Psoas muscle (tissue), 7 donors: ENCODE measurements at regions not wholly inside any gene's neighbourhood (a gene's known extent, or its start where the extent isn't known, plus 50 kb on each side); places are given as distances from the start of the nearest gene placed in this dataset.

Experiments used
- ATAC-seq, 4 donors: fragments of 200-7000 bp; cut with Tn5 transposase; one replicate each; pipeline ENCODE4 v1.9.1; 2020; ENCODE audit warnings: moderate library complexity in 3 of 4, mild to moderate bottlenecking in 2 of 4
- DNase-seq, 2 donors: peaks; one replicate each; pipeline ENCODE4 v3.0.0-alpha.2; 2020
- H3K27ac ChIP-seq: fragments of 200-600 bp; one replicate; pipeline ENCODE4 v1.8.0; 2022
- H3K27me3 ChIP-seq, 3 donors: fragments of 200-600 bp in 1 of 3; one replicate each; pipeline versions ENCODE4 v1.6.1 to v1.8.0; 2013 to 2022; ENCODE audit warnings: low read length in 2 of 3, mild to moderate bottlenecking in 2 of 3, moderate library complexity in 1 of 3; ENCODE audit not compliant: insufficient read depth in 3 of 3
- H3K36me3 ChIP-seq, 2 donors: fragments of 200-600 bp in 1 of 2; one replicate each; pipeline versions ENCODE4 v1.6.1 to v1.8.0; 2013 to 2022; ENCODE audit warnings: low read depth in 1 of 2, mild to moderate bottlenecking in 1 of 2, moderate library complexity in 1 of 2; ENCODE audit not compliant: insufficient read depth in 1 of 2
- H3K4me1 ChIP-seq: fragments of 200-600 bp; one replicate; pipeline ENCODE4 v1.8.0; 2022
- H3K4me3 ChIP-seq: fragments of 200-600 bp; one replicate; pipeline ENCODE4 v1.8.0; 2022; ENCODE audit warnings: mild to moderate bottlenecking
- H3K9me3 ChIP-seq: fragments of 200-600 bp; one replicate; pipeline ENCODE4 v1.8.0; 2022
- CTCF ChIP-seq: fragments of 200-600 bp; IDR thresholded peaks from one replicate; pipeline ENCODE4 v1.8.0; 2022; ENCODE audit warnings: antibody characterized with exemption
- WGBS, 3 donors: extraction: QIAGEN DNeasy Blood & Tissue Kit; methylation state at CpG; one replicate each; pipeline versions ENCODE4 v1.1.6 to v1.1.7; 2013; 5-methylcytosine and 5-hydroxymethylcytosine counted together
- intact Hi-C, 2 donors: fragments of 100-400 bp; cut with DNase I; formaldehyde crosslinking; loops; one replicate each; pipeline versions ENCODE4 v1.11.0 to v1.14.2; 2022
- donor health status: healthy with polysubstance abuse.
- donor health status: DM: no; HTN: no; CAD: no; lungs with moderate emphysema.
- donor health status: Bipolar disorder and iron deficiency.
- donor health status: healthy.
- donor health status: DM: yes; HTN: yes; CAD: no.
- donor health status: DM: no; HTN: no; CAD: no.
- donor health status: DM: yes; HTN: yes; CAD: no.

GRCh38 chr10:4683838-4684237 is 142.2 kb upstream of the AKR1E2 start:
- no peak for TF ChIP-seq CTCF
- no peaks in the 10 kb centered on the region for H3K36me3 ChIP-seq
- H3K27ac ChIP-seq, result no peak overlapping the region
- DNase-seq (no peak), ATAC-seq (peak in 1 of 4 donors; percentile 17)
- H3K4me3 ChIP-seq, result no peak overlapping the region
- H3K4me1 ChIP-seq, result peaks cover 19% of the 10 kb centered on the region
- no peaks in the 10 kb centered on the region for H3K27me3 ChIP-seq
- intact Hi-C loops, result no loop called here
- no peaks in the 10 kb centered on the region for H3K9me3 ChIP-seq
- WGBS, 3 donors, result 86 to 91% (median 89%) methylated on average over 8 of the region's 8 CpGs

DNA sequence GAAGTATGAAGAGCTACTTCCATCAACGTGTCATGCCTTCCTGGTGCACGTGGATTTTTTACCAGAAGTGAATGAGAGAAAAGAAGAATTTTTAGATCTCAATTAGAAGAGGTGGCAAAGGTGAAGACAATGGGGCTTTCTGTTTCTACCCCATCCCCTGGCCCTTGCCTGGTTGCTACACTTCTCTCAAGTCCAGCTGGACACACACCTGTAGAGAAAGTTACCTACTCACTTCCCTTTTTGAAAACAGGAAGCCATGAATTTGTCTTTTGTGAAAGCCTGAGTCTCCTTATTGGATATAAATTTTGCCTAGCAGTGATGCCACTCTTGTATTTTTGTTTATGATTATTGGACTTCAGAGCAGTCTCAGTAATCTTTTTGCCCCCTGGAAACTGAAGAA is 142.9 kb upstream of the AKR1E2 start:
- H3K36me3 ChIP-seq, result no peaks in the 10 kb centered on the region
- WGBS, 3 donors, result 72 to 89% (median 77%) methylated on average over 2 of the region's 2 CpGs
- DNase-seq (no peak), ATAC-seq (no peak)
- no peaks in the 10 kb centered on the region for H3K9me3 ChIP-seq
- TF ChIP-seq CTCF, result no peak
- peaks cover 25% of the 10 kb centered on the region for H3K4me1 ChIP-seq
- H3K27me3 ChIP-seq, result no peaks in the 10 kb centered on the region
- H3K27ac ChIP-seq, result no peak overlapping the region
- intact Hi-C loops, result no loop called here
- no peak overlapping the region for H3K4me3 ChIP-seq

- H3K36me3 ChIP-seq, result no peaks in the 10 kb centered on the region
- no peak for TF ChIP-seq CTCF
- no peaks in the 10 kb centered on the region for H3K9me3 ChIP-seq
- DNase-seq, result no peak
- intact Hi-C loops, result no loop called here
- WGBS, 3 donors, result 88 to 94% (median 89%) methylated on average over 11 of the region's 11 CpGs
- H3K4me3 ChIP-seq, result no peak overlapping the region
- no peak for ATAC-seq
- H3K27ac ChIP-seq, result peak overlapping the region; percentile 87
- H3K4me1 ChIP-seq, result peaks cover 23% of the 10 kb centered on the region
- no peaks in the 10 kb centered on the region for H3K27me3 ChIP-seq
Observed at GRCh38 chr10:4678951-4679671, 146.9 kb upstream of the AKR1E2 start.

- H3K9me3 ChIP-seq, result no peaks in the 10 kb centered on the region
- DNase-seq, result no peak
- TF ChIP-seq CTCF, result no peak
- 78 to 90% (median 82%) methylated on average over 11 of the region's 11 CpGs for WGBS, 3 donors
- H3K27me3 ChIP-seq, result no peaks in the 10 kb centered on the region
- H3K36me3 ChIP-seq, result no peaks in the 10 kb centered on the region
- peaks cover 23% of the 10 kb centered on the region for H3K4me1 ChIP-seq
- peak; percentile 72 to 87 (median 74) for ATAC-seq
- intact Hi-C loops, result no loop called here
- no peak overlapping the region for H3K4me3 ChIP-seq
- H3K27ac ChIP-seq, result peak overlapping the region; percentile 87
Observed at GRCh38 chr10:4678023-4678950, 147.7 kb upstream of the AKR1E2 start.
